Activated gamma-delta T cell treated with anti-CD3 and anti-CD28 coated beads, Interleukin-2, amount 50 U/mL, for 16 hours (primary cell): ENCODE measurements at regions not wholly inside any gene's neighbourhood (a gene's known extent, or its start where the extent isn't known, plus 50 kb on each side); places are given as distances from the start of the nearest gene placed in this dataset.

ENCODE experiments used
- DNase-seq: peaks from one replicate; pipeline ENCODE4 v3.0.0-alpha.2; 2020; ENCODE audit warnings: low read depth

DNA sequence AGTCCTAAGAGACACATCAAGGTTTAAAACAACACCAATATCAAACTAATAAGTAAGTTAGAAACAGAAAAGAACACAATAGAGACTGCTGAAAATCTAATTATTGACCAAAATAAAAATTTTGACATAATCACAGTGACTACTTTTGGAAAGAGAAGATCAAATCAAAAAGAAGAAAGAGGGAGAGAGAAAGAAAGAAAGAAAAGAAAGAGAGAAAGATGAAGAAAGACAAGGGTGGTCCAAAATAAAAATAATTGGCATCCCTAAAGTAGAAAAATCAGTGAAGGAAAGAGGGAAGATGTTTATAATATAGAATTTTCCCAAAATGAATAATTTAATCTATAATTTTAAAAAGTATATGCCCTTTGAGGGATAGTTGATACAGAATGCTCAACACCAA is 118.8 kb upstream of the VIPR2 start:
- no peak for DNase-seq

GRCh38 chr7:159253657-159254056 is 109.0 kb upstream of the VIPR2 start:
- peak; percentile 5 for DNase-seq

DNA sequence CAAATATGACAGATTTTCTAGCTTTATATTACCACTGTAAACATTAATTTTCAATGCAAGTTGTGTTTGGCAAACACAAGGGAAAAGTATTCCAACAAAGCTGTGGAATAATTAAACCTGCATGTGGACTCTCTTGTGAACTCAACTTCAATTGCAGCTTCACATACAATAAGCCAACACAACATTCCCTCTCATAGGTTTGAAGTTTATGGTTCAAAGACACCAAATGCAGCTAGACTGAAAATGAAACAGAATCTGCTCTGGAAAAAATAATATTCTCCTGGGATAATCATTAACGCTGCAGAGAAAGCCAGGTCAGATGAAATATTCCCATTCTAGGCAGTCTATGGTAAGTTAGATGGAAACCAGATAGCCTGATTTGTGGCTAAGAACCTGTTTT is 105.8 kb upstream of the VIPR2 start:
- DNase-seq, result no peak

GRCh38 chr7:159249671-159250070 is 105.0 kb upstream of the VIPR2 start:
- DNase-seq, result no peak

GRCh38 chr7:159247910-159248309 is 103.2 kb upstream of the VIPR2 start:
- DNase-seq, result no peak

- no peak for DNase-seq
These were observed 102.2 kb upstream of the VIPR2 start for GRCh38 chr7:159246702-159247480.

DNA sequence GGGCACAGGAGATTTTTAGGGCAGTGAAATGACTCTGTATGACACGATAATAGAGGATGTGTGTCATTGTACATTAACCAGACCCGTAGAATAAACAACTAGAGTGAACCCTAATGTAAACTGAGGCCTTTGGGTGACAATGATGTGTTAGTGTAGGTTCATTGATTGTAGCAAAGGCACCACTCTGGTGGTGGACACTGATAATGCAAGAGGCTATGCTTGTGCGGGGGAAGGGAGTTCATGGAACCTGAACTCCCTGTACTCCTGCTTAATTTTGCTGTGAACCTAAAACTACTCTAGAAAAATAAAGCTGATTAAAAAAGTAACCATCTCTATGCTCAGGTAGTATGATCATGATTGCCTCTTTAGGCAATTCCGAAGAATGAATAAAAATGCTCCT is 96.3 kb upstream of the VIPR2 start:
- DNase-seq, result no peak

DNA sequence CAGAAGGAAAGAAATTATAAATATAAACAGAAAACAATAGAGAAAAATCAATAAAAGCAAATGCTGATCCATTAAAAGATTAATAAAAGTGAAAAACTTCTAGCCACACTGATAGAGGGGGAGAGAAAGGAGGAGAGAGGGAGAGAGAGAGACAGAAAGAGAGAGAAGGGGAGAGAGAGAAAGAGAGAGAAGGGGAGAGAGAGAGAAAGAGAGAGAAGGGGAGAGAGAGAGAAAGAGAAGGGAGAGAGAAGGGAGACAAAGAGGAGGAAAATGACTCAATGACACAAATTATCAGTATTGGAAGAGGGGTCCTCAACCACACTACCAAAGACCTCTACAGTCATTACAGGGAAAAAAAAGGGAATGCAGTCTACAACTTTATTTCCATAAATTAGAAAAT is 94.4 kb upstream of the VIPR2 start:
- DNase-seq, result no peak

GRCh38 chr7:159238541-159238940 is 93.9 kb upstream of the VIPR2 start:
- DNase-seq, result no peak

DNA sequence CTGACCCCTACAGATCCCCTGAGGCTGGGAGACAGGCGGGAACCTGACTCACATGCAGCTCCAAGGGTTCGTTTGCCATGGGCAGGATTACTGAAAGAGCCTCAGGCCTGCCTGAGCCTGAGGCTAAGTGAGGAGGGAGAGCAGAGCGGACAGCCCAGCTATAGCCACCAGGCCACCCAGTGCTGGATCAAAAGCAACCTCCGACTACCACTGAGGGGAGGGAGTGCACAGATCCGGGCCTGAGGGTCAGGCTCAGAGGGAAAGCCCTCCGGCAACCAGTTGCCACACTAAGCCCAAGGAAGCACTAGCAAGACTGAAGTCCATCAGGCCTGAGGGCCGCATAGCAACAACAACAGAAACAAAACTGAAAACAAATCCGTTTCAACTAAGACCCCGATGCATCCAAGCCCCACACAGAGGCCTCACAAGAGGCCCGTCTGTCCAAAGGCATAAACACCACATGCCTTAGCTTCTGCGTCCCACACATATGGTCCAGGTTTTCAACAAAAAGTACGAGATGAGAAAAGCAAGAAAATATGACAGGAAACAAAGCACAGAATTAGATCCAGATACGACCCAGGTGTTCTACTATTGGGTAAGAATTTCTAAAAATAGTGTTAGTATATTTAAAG is 92.5 kb upstream of the VIPR2 start:
- DNase-seq, result no peak

- no peak for DNase-seq
These were observed 86.3 kb upstream of the VIPR2 start for GRCh38 chr7:159231017-159231416.

- DNase-seq, result no peak
These were observed 85.2 kb upstream of the VIPR2 start for GRCh38 chr7:159229683-159230475.

DNA sequence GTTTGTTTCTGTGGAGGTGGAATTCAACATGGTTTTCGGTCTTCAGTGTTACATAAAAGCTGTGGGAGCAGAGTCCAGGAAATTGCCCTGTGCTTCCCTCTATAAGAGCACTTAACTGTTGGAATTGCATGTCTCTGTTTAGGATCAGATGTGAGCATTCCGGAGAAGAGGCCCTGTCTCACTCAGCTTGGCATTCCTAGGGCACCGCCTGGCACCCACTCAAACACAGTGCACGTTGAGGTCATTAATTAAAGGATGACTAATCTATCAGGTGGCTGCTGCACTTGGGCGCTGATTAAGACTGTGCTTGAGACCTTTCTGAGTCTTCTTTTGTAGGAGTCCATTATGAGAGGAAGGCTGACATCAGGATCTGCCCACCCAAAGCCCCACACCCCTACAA is 82.8 kb upstream of the VIPR2 start:
- no peak for DNase-seq

- DNase-seq, result no peak
These were observed 81.5 kb upstream of the VIPR2 start for GRCh38 chr7:159226011-159226702.

GRCh38 chr7:159218607-159219006 is 73.9 kb upstream of the VIPR2 start:
- DNase-seq, result no peak

- no peak for DNase-seq
These were observed 73.5 kb upstream of the VIPR2 start for GRCh38 chr7:159218170-159218569.

- no peak for DNase-seq
These were observed 70.4 kb upstream of the VIPR2 start for GRCh38 chr7:159215076-159215475.

DNA sequence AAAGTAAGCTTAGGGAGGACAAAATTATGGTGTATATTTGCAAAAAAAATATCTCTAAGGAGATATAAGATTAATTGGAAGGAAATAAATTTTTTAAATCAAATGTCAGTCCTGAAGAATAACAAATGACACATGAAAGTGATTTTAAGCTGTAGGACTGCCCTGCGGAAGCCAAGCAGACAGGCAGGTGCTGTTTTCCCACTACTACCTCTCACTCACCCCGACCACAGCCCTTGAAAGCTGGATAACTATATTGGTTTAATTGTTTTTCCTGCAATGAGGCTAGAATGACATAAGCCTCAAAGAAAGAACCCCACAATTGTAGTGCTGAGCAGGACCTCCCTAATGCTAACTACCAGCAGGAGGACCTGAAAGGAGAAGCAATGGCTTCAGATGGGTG is 68.6 kb upstream of the VIPR2 start:
- DNase-seq, result no peak

DNA sequence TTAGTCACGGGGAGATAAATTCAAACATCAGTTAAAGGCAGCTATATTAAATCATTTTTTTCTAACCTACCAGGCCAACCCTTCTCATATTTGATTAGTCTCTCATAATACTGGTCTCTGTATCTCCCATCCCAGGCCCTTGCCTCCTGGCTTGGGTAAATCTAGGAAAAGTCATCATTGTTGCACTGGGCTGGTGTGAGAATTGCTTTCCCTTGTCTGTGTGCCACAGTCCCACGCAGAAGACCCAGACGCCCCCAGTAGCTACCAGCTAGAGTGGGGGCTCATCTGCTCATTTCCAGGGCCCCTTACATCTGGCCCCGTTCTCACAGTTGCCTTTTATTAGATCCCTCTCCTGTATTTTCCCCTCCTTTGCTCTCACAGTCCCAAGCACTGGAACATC is 67.6 kb upstream of the VIPR2 start:
- DNase-seq, result no peak

- no peak for DNase-seq
These were observed 67.0 kb upstream of the VIPR2 start for GRCh38 chr7:159211540-159212182.

DNA sequence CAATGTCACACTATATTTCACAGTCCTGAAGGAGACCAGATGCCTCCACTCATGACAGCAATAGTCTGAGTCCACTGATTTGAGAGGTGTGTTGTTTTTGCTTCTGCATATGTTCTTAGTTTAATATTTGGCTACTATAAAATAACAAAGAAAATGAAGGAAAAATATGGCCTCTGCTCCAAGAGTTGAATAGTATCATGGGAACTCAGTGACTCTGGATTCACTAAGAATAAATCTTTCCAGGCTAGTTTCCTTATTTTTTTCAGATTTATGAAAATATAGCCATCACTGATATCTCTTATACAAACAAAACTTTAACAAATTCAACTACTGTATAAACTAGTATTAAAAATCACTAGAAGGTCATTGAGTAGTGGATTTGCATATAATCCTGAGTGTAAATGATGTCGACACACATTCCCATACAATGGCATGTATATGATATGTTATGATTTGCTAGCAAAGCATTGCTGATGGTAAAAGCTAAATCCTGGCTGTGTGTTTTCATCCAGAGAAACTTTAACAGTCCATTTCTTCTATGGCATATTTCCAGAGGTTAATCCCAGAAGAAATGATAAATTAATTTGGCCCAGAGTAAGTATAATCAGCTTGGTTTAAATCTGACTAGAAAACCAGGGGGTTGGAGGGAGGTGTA is 66.0 kb upstream of the VIPR2 start:
- DNase-seq, result no peak
